AG04449 (cell line): ENCODE measurements at regions not wholly inside any gene's neighbourhood (a gene's known extent, or its start where the extent isn't known, plus 50 kb on each side); places are given as distances from the start of the nearest gene placed in this dataset.

ENCODE experiments used
- CTCF ChIA-PET: fragments of 350-600 bp; formaldehyde crosslinking; extraction: SDS; loops from one replicate; lab custom pipeline; 2021; ENCODE audit warnings: antibody characterized with exemption; lab: Yijun Ruan, JAX
- POLR2A ChIA-PET: fragments of 400-600, 350-600 bp; formaldehyde crosslinking; extraction: SDS; loops from one replicate; lab custom pipeline; 2020; ENCODE audit warnings: antibody characterized with exemption, inconsistent platforms; lab: Yijun Ruan, JAX
- DNase-seq: peaks from one replicate; pipeline ENCODE4 v3.0.0-alpha.2; 2010; ENCODE audit warnings: low read depth, low spot score
- H3K4me3 ChIP-seq: 2 replicates; pipeline ENCODE4 v1.5.1; 2011; ENCODE audit warnings: low read depth, mild to moderate bottlenecking, control low read depth, low read length
- CTCF ChIP-seq: IDR thresholded peaks from one replicate; pipeline ENCODE4 v1.5.1; 2011; ENCODE audit warnings: mild to moderate bottlenecking, moderate library complexity, low read length, control low read depth, inconsistent platforms; ENCODE audit not compliant: insufficient read depth; ENCODE audit errors: missing control alignments

GRCh38 chr7:96532428-96532935 is 177.2 kb downstream of the SEM1 start:
- ChIA-PET CTCF (no interaction called here), POLR2A (no interaction called here)
- DNase-seq = no peak
- no peak overlapping the region for H3K4me3 ChIP-seq
- no peak for TF ChIP-seq CTCF

GRCh38 chr7:96531331-96531730 is 178.3 kb downstream of the SEM1 start:
- DNase-seq = no peak
- CTCF ChIA-PET = no interaction called here
- no peak for TF ChIP-seq CTCF
- no peak overlapping the region for H3K4me3 ChIP-seq
- POLR2A ChIA-PET = no interaction called here

GRCh38 chr7:96530786-96531185 is 178.9 kb downstream of the SEM1 start:
- H3K4me3 ChIP-seq = no peak overlapping the region
- POLR2A ChIA-PET = no interaction called here
- CTCF ChIA-PET = no interaction called here
- no peak for DNase-seq
- TF ChIP-seq CTCF = no peak

- H3K4me3 ChIP-seq = no peak overlapping the region
- ChIA-PET CTCF (no interaction called here), POLR2A (no interaction called here)
- no peak for TF ChIP-seq CTCF
- no peak for DNase-seq
Measured at GRCh38 chr7:96527133-96527827, 182.4 kb downstream of the SEM1 start.

- CTCF ChIA-PET = no interaction called here
- POLR2A ChIA-PET = no interaction called here
- no peak overlapping the region for H3K4me3 ChIP-seq
- TF ChIP-seq CTCF = no peak
- DNase-seq = no peak
Measured at GRCh38 chr7:96526496-96526895, 183.2 kb downstream of the SEM1 start.

- H3K4me3 ChIP-seq = no peak overlapping the region
- TF ChIP-seq CTCF = no peak
- POLR2A ChIA-PET = no interaction called here
- no peak for DNase-seq
- CTCF ChIA-PET = no interaction called here
Measured at GRCh38 chr7:96521068-96521894, 188.4 kb downstream of the SEM1 start.
